NCI-H82 treated with DMSO at 0.1 percent for 48 hours (cell line): ENCODE measurements at regions not wholly inside any gene's neighbourhood (a gene's known extent, or its start where the extent isn't known, plus 50 kb on each side); places are given as distances from the start of the nearest gene placed in this dataset.
A peak's percentile ranks its signal among the peaks of the same experiment; 100 is the strongest.

ENCODE experiments used
- DNase-seq: peaks from one replicate; lab custom pipeline; 2025; ENCODE audit not compliant: unreplicated experiment; lab: John Stamatoyannopoulos, UW

- no peak for DNase-seq
Observed at GRCh38 chrX:20481632-20482031, 214.9 kb upstream of the RPS6KA3 start.

- DNase-seq, result no peak
Observed at GRCh38 chrX:20479896-20480295, 213.2 kb upstream of the RPS6KA3 start.

GRCh38 chrX:20479048-20479447, 212.3 kb upstream of the RPS6KA3 start:
- no peak for DNase-seq

GRCh38 chrX:20477836-20478524, 211.3 kb upstream of the RPS6KA3 start:
- DNase-seq, result no peak

- no peak for DNase-seq
Observed at GRCh38 chrX:20477219-20477618, 210.5 kb upstream of the RPS6KA3 start.

- DNase-seq, result no peak
Observed at GRCh38 chrX:20472620-20473258, 206.0 kb upstream of the RPS6KA3 start.

GRCh38 chrX:20472148-20472547, 205.4 kb upstream of the RPS6KA3 start:
- DNase-seq, result no peak

GRCh38 chrX:20471483-20471882, 204.8 kb upstream of the RPS6KA3 start:
- no peak for DNase-seq

GRCh38 chrX:20463296-20464075, 196.8 kb upstream of the RPS6KA3 start:
- no peak for DNase-seq

GRCh38 chrX:20461576-20461975, 194.9 kb upstream of the RPS6KA3 start:
- no peak for DNase-seq

GRCh38 chrX:20461002-20461401, 194.3 kb upstream of the RPS6KA3 start:
- no peak for DNase-seq

GRCh38 chrX:20459410-20460350, 193.0 kb upstream of the RPS6KA3 start:
- no peak for DNase-seq

GRCh38 chrX:20456971-20457370, 190.3 kb upstream of the RPS6KA3 start:
- no peak for DNase-seq

GRCh38 chrX:20455001-20455400, 188.3 kb upstream of the RPS6KA3 start:
- no peak for DNase-seq

- no peak for DNase-seq
Observed at GRCh38 chrX:20454117-20454516, 187.4 kb upstream of the RPS6KA3 start.

GRCh38 chrX:20452487-20452886, 185.8 kb upstream of the RPS6KA3 start:
- no peak for DNase-seq

- peak; percentile 38 for DNase-seq
Observed at GRCh38 chrX:20451929-20452328, 185.2 kb upstream of the RPS6KA3 start.

- no peak for DNase-seq
Observed at GRCh38 chrX:20445109-20445508, 178.4 kb upstream of the RPS6KA3 start.

- DNase-seq, result peak; percentile 53
Observed at GRCh38 chrX:20442597-20442996, 175.9 kb upstream of the RPS6KA3 start.

GRCh38 chrX:20441123-20441522, 174.4 kb upstream of the RPS6KA3 start:
- no peak for DNase-seq
